ENCODE measurements at regions not wholly inside any gene's neighbourhood (a gene's known extent, or its start where the extent isn't known, plus 50 kb on each side); places are given as distances from the start of the nearest gene placed in this dataset.

DNA sequence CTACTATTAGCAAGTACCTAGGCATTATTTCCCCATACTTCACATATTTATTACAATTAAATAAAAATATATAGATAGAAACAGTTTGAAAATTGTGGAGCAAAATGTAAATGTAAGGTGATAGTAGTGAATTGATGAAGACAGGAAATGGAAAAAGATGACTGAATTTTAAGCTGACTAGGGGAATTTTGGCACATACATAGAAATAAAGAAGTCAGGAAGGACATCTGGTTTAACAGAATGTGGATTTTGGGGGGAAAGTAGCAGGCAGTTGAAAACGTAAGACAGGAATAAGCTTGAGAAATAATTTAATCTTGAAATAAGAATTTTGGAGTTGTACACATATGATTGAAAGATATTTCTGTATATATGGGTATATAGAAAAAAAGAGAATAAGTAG lies 701.7 kb upstream of the CITED2 start:
- TF ChIP-seq, protein P1, sequence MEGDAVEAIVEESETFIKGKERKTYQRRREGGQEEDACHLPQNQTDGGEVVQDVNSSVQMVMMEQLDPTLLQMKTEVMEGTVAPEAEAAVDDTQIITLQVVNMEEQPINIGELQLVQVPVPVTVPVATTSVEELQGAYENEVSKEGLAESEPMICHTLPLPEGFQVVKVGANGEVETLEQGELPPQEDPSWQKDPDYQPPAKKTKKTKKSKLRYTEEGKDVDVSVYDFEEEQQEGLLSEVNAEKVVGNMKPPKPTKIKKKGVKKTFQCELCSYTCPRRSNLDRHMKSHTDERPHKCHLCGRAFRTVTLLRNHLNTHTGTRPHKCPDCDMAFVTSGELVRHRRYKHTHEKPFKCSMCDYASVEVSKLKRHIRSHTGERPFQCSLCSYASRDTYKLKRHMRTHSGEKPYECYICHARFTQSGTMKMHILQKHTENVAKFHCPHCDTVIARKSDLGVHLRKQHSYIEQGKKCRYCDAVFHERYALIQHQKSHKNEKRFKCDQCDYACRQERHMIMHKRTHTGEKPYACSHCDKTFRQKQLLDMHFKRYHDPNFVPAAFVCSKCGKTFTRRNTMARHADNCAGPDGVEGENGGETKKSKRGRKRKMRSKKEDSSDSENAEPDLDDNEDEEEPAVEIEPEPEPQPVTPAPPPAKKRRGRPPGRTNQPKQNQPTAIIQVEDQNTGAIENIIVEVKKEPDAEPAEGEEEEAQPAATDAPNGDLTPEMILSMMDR (conservative IDR thresholded peaks at IDR 0.05; ENCODE audit: low read depth, low read length), result no peak
- no peak for TF ChIP-seq EZH2 (IDR thresholded peaks at IDR 0.05; ENCODE audit: borderline replicate concordance, low read depth, low read length, poor library complexity, severe bottlenecking)

All from A673 (cell line).